GM21528 (cell line): ENCODE measurements at regions not wholly inside any gene's neighbourhood (a gene's known extent, or its start where the extent isn't known, plus 50 kb on each side); places are given as distances from the start of the nearest gene placed in this dataset.
"Not testable (repeated sequence)": the region's sequence is repeated elsewhere in the genome, so short reads cannot be mapped to it uniquely, and the experiment has no call there.

Experiments used
- ATAC-seq: cut with Tn5 transposase; IDR thresholded peaks from one replicate; pipeline ENCODE4 v1.9.1; 2021; ENCODE audit warnings: mild to moderate bottlenecking, moderate library complexity; ENCODE audit not compliant: unreplicated experiment, low FRiP score

- no peak for ATAC-seq
These were observed 1647.4 kb upstream of the C9orf72 start for GRCh38 chr9:29220596-29221251.

- ATAC-seq: no peak
These were observed 1655.3 kb upstream of the C9orf72 start for GRCh38 chr9:29228558-29228957.

DNA sequence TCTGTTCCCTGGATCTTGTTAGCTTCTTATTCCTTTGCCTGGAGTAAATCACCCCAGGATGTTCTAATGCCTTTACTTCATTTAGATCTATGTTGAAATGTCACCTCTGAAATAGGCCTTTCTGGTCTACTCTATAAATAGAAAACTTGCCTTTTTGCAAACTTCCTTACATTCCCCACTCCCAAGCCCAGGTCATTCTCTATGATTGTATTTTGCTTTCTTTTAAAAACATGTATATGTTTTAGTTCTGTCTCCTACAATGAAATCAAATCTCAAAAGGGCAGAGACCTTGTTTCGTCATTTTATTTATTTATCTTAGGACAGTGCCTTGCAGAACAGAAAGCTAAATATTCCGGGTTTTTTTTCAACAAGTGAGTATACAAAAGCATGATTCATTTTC is 1657.7 kb upstream of the C9orf72 start:
- ATAC-seq: no peak

DNA sequence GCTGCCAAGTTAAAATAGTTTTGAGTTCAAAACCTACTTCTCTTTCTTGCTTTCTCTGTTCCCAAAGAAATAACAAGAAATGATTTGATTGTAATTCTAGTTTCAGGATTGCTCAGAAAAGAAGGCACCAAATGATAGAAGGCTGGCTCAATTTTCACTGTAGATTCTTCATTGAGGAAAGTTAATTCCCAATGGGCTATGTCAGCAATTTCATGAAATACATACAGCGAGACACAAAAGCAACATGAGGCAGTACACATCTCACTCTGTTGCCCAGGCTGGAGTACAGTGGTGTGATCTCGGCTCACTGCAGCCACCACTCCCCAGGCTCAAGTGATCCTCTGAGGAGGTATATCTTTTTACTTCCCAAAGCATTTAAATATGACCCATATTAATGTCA is 1659.9 kb upstream of the C9orf72 start:
- ATAC-seq: no peak

DNA sequence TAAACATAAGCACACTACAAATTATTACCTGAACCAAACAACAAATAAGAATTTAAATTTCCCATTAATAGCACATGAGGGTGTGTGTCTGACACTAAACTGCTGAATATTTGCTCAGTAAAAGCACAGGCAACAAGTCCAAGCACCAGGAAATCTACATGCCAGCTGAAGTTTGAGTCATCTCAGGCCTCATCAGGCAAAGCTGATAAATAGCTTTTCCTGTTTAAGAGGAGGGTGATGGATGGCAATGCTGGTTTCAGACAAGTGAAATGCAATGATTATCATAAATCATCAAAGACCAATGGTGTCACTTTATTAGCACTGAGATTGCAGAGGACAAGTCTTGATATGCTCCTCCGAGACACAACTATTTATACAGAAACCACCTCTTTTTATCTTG is 1668.0 kb upstream of the C9orf72 start:
- no peak for ATAC-seq

- no peak for ATAC-seq
These were observed 1672.1 kb upstream of the C9orf72 start for GRCh38 chr9:29245351-29245750.

- ATAC-seq: not testable (repeated sequence)
These were observed 1697.1 kb upstream of the C9orf72 start for GRCh38 chr9:29270400-29270799.

DNA sequence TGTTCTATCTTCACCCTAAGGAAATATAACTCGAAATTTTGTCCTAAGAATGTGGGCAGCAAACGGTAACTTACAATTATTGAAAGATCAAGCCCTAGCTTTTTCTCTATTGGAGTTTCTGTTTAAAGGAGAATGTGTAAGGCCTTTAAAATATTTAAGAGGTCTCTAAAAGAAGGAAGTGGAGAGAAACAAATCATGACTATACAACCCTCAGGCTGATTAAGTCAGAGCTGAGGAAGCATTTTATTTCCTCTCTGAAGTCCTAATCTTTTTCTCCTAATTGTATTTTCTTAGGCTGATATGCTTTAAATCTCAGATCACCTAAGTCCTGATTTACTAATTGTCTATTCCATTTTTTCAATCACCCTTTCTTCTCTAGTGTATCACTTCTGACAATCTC is 1708.8 kb upstream of the C9orf72 start:
- ATAC-seq: no peak

DNA sequence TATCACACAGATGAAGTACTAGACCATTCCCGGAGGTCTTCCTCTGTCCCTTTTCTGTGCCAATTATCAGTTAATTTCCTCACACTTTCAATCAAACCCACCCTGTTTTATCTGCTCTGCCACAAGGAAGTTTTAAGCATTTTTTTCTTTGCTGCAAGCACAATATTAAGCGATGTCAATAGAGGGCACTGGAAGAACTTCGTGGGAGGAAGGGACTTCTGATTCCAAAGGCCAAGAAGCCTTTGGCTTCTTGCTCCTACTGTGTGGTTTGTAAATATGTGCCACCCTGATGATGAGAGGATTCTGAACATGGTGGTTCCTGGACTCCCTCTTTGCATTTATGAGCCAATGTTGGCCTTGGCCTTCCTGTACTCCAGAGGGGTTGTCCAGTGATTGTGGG is 1712.5 kb upstream of the C9orf72 start:
- no peak for ATAC-seq

- ATAC-seq: no peak
These were observed 1716.1 kb upstream of the C9orf72 start for GRCh38 chr9:29289365-29289764.

DNA sequence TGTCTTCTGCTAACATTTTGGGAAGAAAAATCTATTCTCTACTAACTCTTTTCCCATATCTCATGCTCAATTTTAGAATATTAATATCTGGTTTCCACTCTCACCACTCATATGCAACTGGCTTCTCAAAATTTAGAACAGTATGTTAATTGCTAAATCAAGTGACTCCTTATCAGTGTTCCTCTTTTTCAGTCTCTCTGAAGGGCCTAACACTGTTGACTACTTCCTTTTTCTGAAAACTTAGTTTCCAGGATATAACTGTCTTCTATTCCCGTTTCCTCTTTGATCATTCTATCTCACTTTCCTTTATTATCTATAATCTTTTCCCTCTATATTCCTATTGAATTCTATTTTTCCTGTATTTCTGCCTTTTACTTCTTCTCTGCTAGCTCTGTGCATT is 1717.2 kb upstream of the C9orf72 start:
- ATAC-seq: no peak

- no peak for ATAC-seq
These were observed 1724.3 kb upstream of the C9orf72 start for GRCh38 chr9:29297592-29297991.

GRCh38 chr9:29311221-29311620 is 1737.9 kb upstream of the C9orf72 start:
- ATAC-seq: no peak

DNA sequence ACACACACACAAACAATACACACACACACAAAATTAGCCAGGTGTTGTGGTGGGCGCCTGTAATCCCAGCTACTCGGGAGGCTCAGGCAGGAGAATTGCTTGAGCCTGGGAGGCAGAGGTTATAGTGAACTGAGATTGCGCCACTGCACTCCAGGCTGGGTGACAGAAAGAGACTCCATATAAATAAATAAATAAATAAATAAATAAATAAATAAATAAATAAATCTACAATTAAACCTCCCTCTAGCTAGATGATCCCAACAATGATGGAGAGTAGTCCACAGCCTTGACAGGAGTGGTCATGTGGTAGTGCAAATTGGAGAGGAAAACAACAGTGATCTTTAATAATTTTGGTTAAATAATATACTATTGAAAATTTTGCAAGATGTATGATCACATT is 1739.0 kb upstream of the C9orf72 start:
- no peak for ATAC-seq

GRCh38 chr9:29319736-29320513 is 1746.6 kb upstream of the C9orf72 start:
- no peak for ATAC-seq

GRCh38 chr9:29322240-29322639 is 1749.0 kb upstream of the C9orf72 start:
- no peak for ATAC-seq

DNA sequence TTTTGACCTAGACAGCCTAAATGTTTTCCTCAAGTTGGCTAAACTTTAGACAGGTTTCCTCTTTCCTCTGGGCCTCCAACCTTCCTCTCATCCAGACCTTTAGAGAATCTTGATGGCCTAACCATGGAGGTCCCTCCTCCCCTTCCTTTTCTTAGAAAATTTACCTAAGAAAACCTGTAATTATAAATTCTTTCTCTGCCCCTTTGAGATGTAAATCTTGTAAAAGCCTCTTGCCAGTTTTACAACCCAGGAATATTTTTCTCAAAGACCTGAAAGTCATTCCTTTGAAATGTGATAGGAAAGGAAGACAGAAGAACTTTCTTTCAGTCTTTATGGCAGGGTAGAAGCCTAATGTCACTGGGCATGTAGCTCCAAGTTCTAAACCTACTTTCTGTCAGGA is 1752.6 kb upstream of the C9orf72 start:
- ATAC-seq: no peak

GRCh38 chr9:29332789-29333188 is 1759.5 kb upstream of the C9orf72 start:
- ATAC-seq: no peak

GRCh38 chr9:29336281-29336680 is 1763.0 kb upstream of the C9orf72 start:
- ATAC-seq: no peak

- ATAC-seq: no peak
These were observed 1766.1 kb upstream of the C9orf72 start for GRCh38 chr9:29339387-29339786.

DNA sequence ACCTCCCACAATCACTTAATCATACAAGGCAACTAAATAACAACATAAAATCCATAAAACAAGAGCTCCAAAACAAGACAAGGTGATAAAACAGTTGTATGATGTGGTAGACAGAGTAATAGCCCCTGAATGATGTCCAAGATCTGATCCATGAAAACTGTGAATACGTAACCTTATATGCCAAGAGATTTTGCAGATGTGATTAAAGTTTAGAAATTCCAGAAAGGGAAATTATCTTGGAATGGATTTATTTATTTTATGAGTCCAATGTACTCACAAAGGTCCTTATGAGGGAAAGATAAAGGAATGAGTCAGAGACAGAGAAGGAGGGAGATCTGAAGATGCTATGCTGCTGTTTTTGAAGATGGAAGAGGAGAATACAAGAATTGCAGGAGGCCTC is 1775.7 kb upstream of the C9orf72 start:
- no peak for ATAC-seq

DNA sequence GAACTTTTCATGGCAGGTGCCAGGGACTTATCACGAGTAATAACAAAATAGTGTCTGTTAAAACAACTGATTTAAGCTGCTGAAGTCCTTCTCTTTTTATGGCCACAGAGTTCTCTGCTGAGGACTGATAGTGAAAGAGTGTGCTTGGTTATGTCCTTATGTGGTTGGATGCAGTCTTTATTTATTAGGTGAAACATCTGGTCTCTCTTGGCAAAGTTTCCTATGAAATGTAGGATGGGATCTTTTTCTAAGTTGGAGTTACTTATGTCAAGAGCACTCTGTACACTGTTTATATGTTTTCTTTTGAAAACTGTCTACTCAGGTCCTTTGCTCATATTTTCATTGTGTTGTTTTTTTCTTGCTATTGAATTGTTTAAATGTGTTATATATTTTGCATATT is 1816.1 kb upstream of the C9orf72 start:
- no peak for ATAC-seq
